Stimulated activated CD4-positive, alpha-beta T cell treated with anti-CD3 and anti-CD28 coated beads, Interleukin-15, amount 100 ng/mL, for 48 hours (primary cell): ENCODE measurements at regions not wholly inside any gene's neighbourhood (a gene's known extent, or its start where the extent isn't known, plus 50 kb on each side); places are given as distances from the start of the nearest gene placed in this dataset.
"Not testable (repeated sequence)": the region's sequence is repeated elsewhere in the genome, so short reads cannot be mapped to it uniquely, and the experiment has no call there.

Experiments
- DNase-seq, 2 donors: peaks; one replicate each; pipeline ENCODE4 v3.0.0-alpha.2; 2020; ENCODE audit warnings: low read depth in 2 of 2

- no peak for DNase-seq
Observed at GRCh38 chr7:16266877-16267276, 154.5 kb downstream of the CRPPA start.

GRCh38 chr7:16266470-16266869, 154.9 kb downstream of the CRPPA start:
- DNase-seq = not testable (repeated sequence)

- no peak for DNase-seq
Observed at GRCh38 chr7:16265863-16266458, 155.4 kb downstream of the CRPPA start.

GRCh38 chr7:16264823-16265804, 156.2 kb downstream of the CRPPA start:
- DNase-seq = no peak

- no peak for DNase-seq
Observed at GRCh38 chr7:16264036-16264819, 157.1 kb downstream of the CRPPA start.

- not testable (repeated sequence) for DNase-seq
Observed at GRCh38 chr7:16263377-16263776, 158.0 kb downstream of the CRPPA start.

- DNase-seq = no peak
Observed at GRCh38 chr7:16261654-16262053, 159.7 kb downstream of the CRPPA start.

GRCh38 chr7:16261100-16261499, 160.2 kb downstream of the CRPPA start:
- no peak for DNase-seq

GRCh38 chr7:16260236-16260728, 161.1 kb downstream of the CRPPA start:
- DNase-seq = no peak

GRCh38 chr7:16256419-16256818, 164.9 kb downstream of the CRPPA start:
- not testable (repeated sequence) for DNase-seq

GRCh38 chr7:16255952-16256351, 165.4 kb downstream of the CRPPA start:
- not testable (repeated sequence) for DNase-seq

- DNase-seq = not testable (repeated sequence)
Observed at GRCh38 chr7:16250655-16251054, 170.7 kb downstream of the CRPPA start.

- not testable (repeated sequence) for DNase-seq
Observed at GRCh38 chr7:16249204-16249603, 172.1 kb downstream of the CRPPA start.

GRCh38 chr7:16248556-16248955, 172.8 kb downstream of the CRPPA start:
- DNase-seq = not testable (repeated sequence)

GRCh38 chr7:16244469-16244868, 176.9 kb downstream of the CRPPA start:
- DNase-seq = no peak

GRCh38 chr7:16242920-16243319, 178.4 kb downstream of the CRPPA start:
- DNase-seq = no peak

GRCh38 chr7:16241017-16241416, 180.3 kb downstream of the CRPPA start:
- no peak for DNase-seq

GRCh38 chr7:16236381-16236780, 185.0 kb downstream of the CRPPA start:
- no peak for DNase-seq

GRCh38 chr7:16235147-16236114, 185.9 kb downstream of the CRPPA start:
- no peak for DNase-seq

- no peak for DNase-seq
Observed at GRCh38 chr7:16234493-16235146, 186.7 kb downstream of the CRPPA start.
